ENCODE measurements at regions not wholly inside any gene's neighbourhood (a gene's known extent, or its start where the extent isn't known, plus 50 kb on each side); places are given as distances from the start of the nearest gene placed in this dataset.

DNA sequence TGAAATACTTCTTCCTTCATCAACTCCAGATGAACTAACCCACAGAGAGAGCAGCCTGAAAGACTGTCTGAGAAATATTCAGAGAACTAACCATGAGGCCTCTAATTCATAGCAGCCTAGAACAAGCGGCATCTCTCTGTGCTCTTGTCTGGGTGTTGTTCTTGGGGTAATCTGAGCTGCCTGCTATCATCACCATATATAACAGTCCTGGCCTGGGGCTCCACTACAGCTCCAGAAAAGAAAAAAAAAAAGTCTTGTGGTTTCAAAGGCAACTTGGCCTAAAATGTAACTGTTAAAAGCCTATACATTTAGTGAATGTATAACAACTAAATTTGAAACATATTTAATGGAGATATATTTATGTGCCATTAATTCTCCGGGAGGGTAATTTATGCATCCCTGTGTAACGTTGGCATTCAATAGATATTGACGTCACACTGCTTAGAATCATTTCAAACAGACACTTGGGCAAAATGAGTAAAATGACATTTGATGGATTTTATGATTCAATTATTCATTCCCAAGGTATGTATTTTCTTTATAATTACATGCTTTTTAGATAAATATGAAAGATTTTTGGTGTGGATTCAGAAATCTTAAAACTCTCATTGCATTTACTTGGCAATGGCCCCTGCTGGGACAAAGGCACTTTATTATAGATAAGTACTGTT lies 294.3 kb downstream of the HRH4 start:
- no peaks in the 10 kb centered on the region for H3K36me3 ChIP-seq (ENCODE audit: control insufficient read depth, insufficient read depth, low read length)
- H3K9me3 ChIP-seq (ENCODE audit: control insufficient read depth, low read length): no peaks in the 10 kb centered on the region
- H3K27ac ChIP-seq (ENCODE audit: insufficient read depth, low read depth, low read length, poor library complexity, severe bottlenecking): no peak overlapping the region
- H3K4me1 ChIP-seq (ENCODE audit: control insufficient read depth, insufficient read depth, low read length): no peaks in the 10 kb centered on the region
- no peak overlapping the region for H3K4me3 ChIP-seq (ENCODE audit: insufficient read depth, low read depth, low read length)
- WGBS, 2 experiments: 86 to 100% methylated on average over 3 to 4 of the region's 4 CpGs
- H3K27me3 ChIP-seq (ENCODE audit: control insufficient read depth, insufficient read depth, low read length, poor library complexity, severe bottlenecking): no peaks in the 10 kb centered on the region

- no peaks in the 10 kb centered on the region for H3K9me3 ChIP-seq (ENCODE audit: control insufficient read depth, low read length)
- no peaks in the 10 kb centered on the region for H3K27me3 ChIP-seq (ENCODE audit: control insufficient read depth, insufficient read depth, low read length, poor library complexity, severe bottlenecking)
- no peak overlapping the region for H3K4me3 ChIP-seq (ENCODE audit: insufficient read depth, low read depth, low read length)
- no peak overlapping the region for H3K27ac ChIP-seq (ENCODE audit: insufficient read depth, low read depth, low read length, poor library complexity, severe bottlenecking)
- H3K36me3 ChIP-seq (ENCODE audit: control insufficient read depth, insufficient read depth, low read length): no peaks in the 10 kb centered on the region
- H3K4me1 ChIP-seq (ENCODE audit: control insufficient read depth, insufficient read depth, low read length): no peaks in the 10 kb centered on the region
These were observed 295.9 kb downstream of the HRH4 start for GRCh38 chr18:24756385-24756784.

GRCh38 chr18:24757134-24757533 lies 296.7 kb downstream of the HRH4 start:
- H3K36me3 ChIP-seq (ENCODE audit: control insufficient read depth, insufficient read depth, low read length): no peaks in the 10 kb centered on the region
- H3K4me3 ChIP-seq (ENCODE audit: insufficient read depth, low read depth, low read length): no peak overlapping the region
- no peak overlapping the region for H3K27ac ChIP-seq (ENCODE audit: insufficient read depth, low read depth, low read length, poor library complexity, severe bottlenecking)
- no peaks in the 10 kb centered on the region for H3K27me3 ChIP-seq (ENCODE audit: control insufficient read depth, insufficient read depth, low read length, poor library complexity, severe bottlenecking)
- H3K9me3 ChIP-seq (ENCODE audit: control insufficient read depth, low read length): no peaks in the 10 kb centered on the region
- no peaks in the 10 kb centered on the region for H3K4me1 ChIP-seq (ENCODE audit: control insufficient read depth, insufficient read depth, low read length)

GRCh38 chr18:24761765-24762164 lies 301.3 kb downstream of the HRH4 start:
- no peaks in the 10 kb centered on the region for H3K9me3 ChIP-seq (ENCODE audit: control insufficient read depth, low read length)
- no peak overlapping the region for H3K27ac ChIP-seq (ENCODE audit: insufficient read depth, low read depth, low read length, poor library complexity, severe bottlenecking)
- no peaks in the 10 kb centered on the region for H3K27me3 ChIP-seq (ENCODE audit: control insufficient read depth, insufficient read depth, low read length, poor library complexity, severe bottlenecking)
- H3K4me1 ChIP-seq (ENCODE audit: control insufficient read depth, insufficient read depth, low read length): no peaks in the 10 kb centered on the region
- H3K4me3 ChIP-seq (ENCODE audit: insufficient read depth, low read depth, low read length): no peak overlapping the region
- H3K36me3 ChIP-seq (ENCODE audit: control insufficient read depth, insufficient read depth, low read length): no peaks in the 10 kb centered on the region

DNA sequence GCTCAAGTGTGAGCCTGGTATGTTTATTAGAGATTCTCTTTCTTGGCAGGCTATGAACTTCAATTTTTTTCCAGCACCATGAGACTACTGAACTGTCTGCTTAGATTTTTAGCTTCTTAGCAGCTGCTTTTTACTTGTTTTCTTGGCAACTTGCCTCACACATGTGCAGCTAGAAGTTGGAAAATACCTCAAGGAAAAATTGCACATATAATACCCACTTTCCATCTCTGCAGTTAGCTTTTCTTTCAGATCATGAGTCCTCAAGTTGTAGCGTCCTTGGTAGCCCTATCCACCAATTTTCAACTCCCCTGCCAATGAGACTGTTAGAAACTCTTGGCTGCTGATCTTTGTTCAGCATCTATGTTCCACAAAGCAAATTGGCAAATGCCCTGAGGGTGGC lies 302.1 kb downstream of the HRH4 start:
- Histone ChIP-seq H3K4me1 (ENCODE audit: control insufficient read depth, insufficient read depth, low read length) (no peaks in the 10 kb centered on the region), H3K36me3 (ENCODE audit: control insufficient read depth, insufficient read depth, low read length) (no peaks in the 10 kb centered on the region), H3K4me3 (ENCODE audit: insufficient read depth, low read depth, low read length) (no peak overlapping the region), H3K27me3 (ENCODE audit: control insufficient read depth, insufficient read depth, low read length, poor library complexity, severe bottlenecking) (no peaks in the 10 kb centered on the region), H3K27ac (ENCODE audit: insufficient read depth, low read depth, low read length, poor library complexity, severe bottlenecking) (no peak overlapping the region), H3K9me3 (ENCODE audit: control insufficient read depth, low read length) (no peaks in the 10 kb centered on the region)
- 83 to 98% methylated on average over 1 of the region's 1 CpG for WGBS, 2 experiments

- no peaks in the 10 kb centered on the region for H3K4me1 ChIP-seq (ENCODE audit: control insufficient read depth, insufficient read depth, low read length)
- H3K4me3 ChIP-seq (ENCODE audit: insufficient read depth, low read depth, low read length): no peak overlapping the region
- no peaks in the 10 kb centered on the region for H3K27me3 ChIP-seq (ENCODE audit: control insufficient read depth, insufficient read depth, low read length, poor library complexity, severe bottlenecking)
- H3K27ac ChIP-seq (ENCODE audit: insufficient read depth, low read depth, low read length, poor library complexity, severe bottlenecking): no peak overlapping the region
- 94% methylated on average over 6 of the region's 6 CpGs for WGBS, 2 experiments
- no peaks in the 10 kb centered on the region for H3K9me3 ChIP-seq (ENCODE audit: control insufficient read depth, low read length)
- no peaks in the 10 kb centered on the region for H3K36me3 ChIP-seq (ENCODE audit: control insufficient read depth, insufficient read depth, low read length)
These were observed 303.5 kb downstream of the HRH4 start for GRCh38 chr18:24763765-24764513.

- Histone ChIP-seq H3K9me3 (ENCODE audit: control insufficient read depth, low read length) (no peaks in the 10 kb centered on the region), H3K4me3 (ENCODE audit: insufficient read depth, low read depth, low read length) (no peak overlapping the region), H3K36me3 (ENCODE audit: control insufficient read depth, insufficient read depth, low read length) (no peaks in the 10 kb centered on the region), H3K27ac (ENCODE audit: insufficient read depth, low read depth, low read length, poor library complexity, severe bottlenecking) (no peak overlapping the region), H3K4me1 (ENCODE audit: control insufficient read depth, insufficient read depth, low read length) (no peaks in the 10 kb centered on the region), H3K27me3 (ENCODE audit: control insufficient read depth, insufficient read depth, low read length, poor library complexity, severe bottlenecking) (no peaks in the 10 kb centered on the region)
- WGBS, 2 experiments: 91 to 98% methylated on average over 5 of the region's 5 CpGs
These were observed 304.3 kb downstream of the HRH4 start for GRCh38 chr18:24764766-24765165.

- no peaks in the 10 kb centered on the region for H3K36me3 ChIP-seq (ENCODE audit: control insufficient read depth, insufficient read depth, low read length)
- WGBS, 2 experiments: 91 to 94% methylated on average over 1 of the region's 1 CpG
- H3K4me3 ChIP-seq (ENCODE audit: insufficient read depth, low read depth, low read length): no peak overlapping the region
- no peaks in the 10 kb centered on the region for H3K9me3 ChIP-seq (ENCODE audit: control insufficient read depth, low read length)
- H3K4me1 ChIP-seq (ENCODE audit: control insufficient read depth, insufficient read depth, low read length): no peaks in the 10 kb centered on the region
- no peaks in the 10 kb centered on the region for H3K27me3 ChIP-seq (ENCODE audit: control insufficient read depth, insufficient read depth, low read length, poor library complexity, severe bottlenecking)
- H3K27ac ChIP-seq (ENCODE audit: insufficient read depth, low read depth, low read length, poor library complexity, severe bottlenecking): no peak overlapping the region
These were observed 305.9 kb downstream of the HRH4 start for GRCh38 chr18:24766376-24766775.

DNA sequence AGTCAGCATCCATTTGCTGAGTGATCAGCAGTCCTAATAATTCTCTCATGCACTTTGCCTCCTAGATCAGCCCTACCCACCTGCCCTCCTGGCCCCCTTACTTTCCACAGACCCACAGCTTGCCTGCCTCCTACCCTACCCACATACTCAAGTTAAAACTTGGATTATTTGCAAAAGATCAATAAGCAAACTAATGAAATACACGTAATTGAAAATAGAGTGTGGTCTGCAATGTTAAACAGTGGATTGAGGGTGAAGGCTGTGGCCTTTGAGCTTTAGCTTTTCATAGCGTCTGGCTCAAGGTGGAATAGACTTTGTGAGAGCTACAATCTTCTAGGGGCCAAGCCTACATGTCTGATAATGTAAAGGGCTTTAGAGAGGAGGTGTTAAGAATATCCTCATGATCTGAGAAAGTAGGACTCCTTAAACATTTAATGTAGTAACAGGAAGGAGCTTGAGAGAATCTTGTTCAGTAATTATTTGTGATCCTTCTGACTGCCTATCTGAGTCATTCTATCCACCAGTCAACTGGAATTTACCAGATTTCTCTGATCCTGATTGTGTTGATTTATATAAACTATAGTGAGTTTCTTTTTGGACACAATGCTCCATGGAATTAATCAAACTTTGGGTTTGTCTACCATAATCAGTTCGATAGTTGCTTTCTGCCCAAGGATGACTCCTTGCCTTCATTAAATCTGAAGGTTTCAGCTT lies 310.0 kb downstream of the HRH4 start:
- Histone ChIP-seq H3K27ac (ENCODE audit: insufficient read depth, low read depth, low read length, poor library complexity, severe bottlenecking) (no peak overlapping the region), H3K4me3 (ENCODE audit: insufficient read depth, low read depth, low read length) (no peak overlapping the region), H3K4me1 (ENCODE audit: control insufficient read depth, insufficient read depth, low read length) (no peaks in the 10 kb centered on the region), H3K36me3 (ENCODE audit: control insufficient read depth, insufficient read depth, low read length) (no peaks in the 10 kb centered on the region), H3K27me3 (ENCODE audit: control insufficient read depth, insufficient read depth, low read length, poor library complexity, severe bottlenecking) (no peaks in the 10 kb centered on the region), H3K9me3 (ENCODE audit: control insufficient read depth, low read length) (no peaks in the 10 kb centered on the region)
- WGBS, 2 experiments: 90 to 92% methylated on average over 3 of the region's 3 CpGs

- Histone ChIP-seq H3K9me3 (ENCODE audit: control insufficient read depth, low read length) (no peaks in the 10 kb centered on the region), H3K27me3 (ENCODE audit: control insufficient read depth, insufficient read depth, low read length, poor library complexity, severe bottlenecking) (no peaks in the 10 kb centered on the region), H3K36me3 (ENCODE audit: control insufficient read depth, insufficient read depth, low read length) (no peaks in the 10 kb centered on the region), H3K4me3 (ENCODE audit: insufficient read depth, low read depth, low read length) (no peak overlapping the region), H3K27ac (ENCODE audit: insufficient read depth, low read depth, low read length, poor library complexity, severe bottlenecking) (no peak overlapping the region), H3K4me1 (ENCODE audit: control insufficient read depth, insufficient read depth, low read length) (no peaks in the 10 kb centered on the region)
These were observed 310.9 kb downstream of the HRH4 start for GRCh38 chr18:24771300-24771699.

Measured in ectodermal cell (in vitro differentiated cells).